ENCODE measurements at regions not wholly inside any gene's neighbourhood (a gene's known extent, or its start where the extent isn't known, plus 50 kb on each side); places are given as distances from the start of the nearest gene placed in this dataset.
A peak's percentile ranks its signal among the peaks of the same experiment; 100 is the strongest.

DNA sequence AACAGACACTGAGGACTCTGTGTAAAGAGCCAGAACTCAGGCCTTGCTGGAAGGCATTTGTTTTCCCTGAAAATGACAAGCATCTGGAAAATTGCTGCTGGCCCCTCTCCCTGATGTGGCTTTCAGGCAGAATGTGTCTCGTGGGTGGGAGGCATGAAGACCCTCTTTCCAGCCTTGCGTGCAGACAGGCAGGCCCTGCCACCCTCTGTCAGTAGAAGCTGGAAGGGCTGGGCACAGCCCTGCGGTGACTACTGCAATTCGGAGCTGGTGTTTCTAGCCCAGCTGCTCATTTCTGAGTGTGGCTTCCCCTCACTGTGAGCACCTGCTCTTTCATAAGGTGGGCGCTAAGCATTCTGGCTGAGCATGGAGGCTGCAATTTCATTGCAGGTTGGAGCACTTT, 349.9 kb downstream of the PTPRU start:
- intact Hi-C loops (cut with DNase I): no loop called here
- DNase-seq: peak in 1 of 42 donors; percentile 25

DNA sequence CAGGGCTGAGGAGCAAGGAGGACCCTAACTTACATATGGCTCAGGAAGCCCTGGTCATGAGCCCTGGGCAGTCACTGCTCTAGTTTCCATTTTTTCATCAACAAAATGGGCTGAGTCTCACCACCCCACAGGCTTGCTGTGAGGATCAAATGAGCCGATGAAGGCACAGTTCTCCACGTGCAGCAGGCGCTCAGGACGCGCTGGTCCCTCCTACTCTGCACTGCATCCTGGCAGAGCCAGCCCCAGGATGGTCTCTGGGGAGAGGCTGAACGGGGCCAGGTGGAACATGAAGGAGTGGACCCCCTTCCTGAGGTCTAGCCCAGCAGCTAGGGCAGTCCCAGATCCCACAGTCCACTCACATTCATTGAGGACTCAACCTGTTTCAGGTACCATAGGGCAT, 349.3 kb downstream of the PTPRU start:
- DNase-seq: no peak
- intact Hi-C loops (cut with DNase I): no loop called here

DNA sequence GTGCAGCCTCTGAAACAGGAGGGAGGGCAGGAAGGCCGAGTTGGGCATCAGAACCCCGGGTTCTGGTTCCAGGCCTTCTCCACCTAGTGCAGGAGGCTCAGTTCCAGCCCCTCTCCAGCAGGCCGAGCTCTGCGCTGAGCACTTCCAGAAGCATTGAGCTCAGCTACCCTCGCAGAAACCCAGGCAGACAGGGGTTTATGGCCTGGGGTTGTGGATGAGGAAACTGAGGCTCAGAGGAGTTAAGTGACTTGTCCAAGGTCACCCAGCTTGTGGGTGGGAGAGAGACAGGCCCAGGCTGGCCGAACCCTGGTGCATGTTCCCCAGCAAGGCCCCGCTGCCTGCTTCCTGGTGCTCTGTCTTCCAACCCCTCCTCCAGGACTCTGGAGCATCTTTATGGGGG, 348.9 kb downstream of the PTPRU start:
- no peak for DNase-seq
- intact Hi-C loops (cut with DNase I): no loop called here

DNA sequence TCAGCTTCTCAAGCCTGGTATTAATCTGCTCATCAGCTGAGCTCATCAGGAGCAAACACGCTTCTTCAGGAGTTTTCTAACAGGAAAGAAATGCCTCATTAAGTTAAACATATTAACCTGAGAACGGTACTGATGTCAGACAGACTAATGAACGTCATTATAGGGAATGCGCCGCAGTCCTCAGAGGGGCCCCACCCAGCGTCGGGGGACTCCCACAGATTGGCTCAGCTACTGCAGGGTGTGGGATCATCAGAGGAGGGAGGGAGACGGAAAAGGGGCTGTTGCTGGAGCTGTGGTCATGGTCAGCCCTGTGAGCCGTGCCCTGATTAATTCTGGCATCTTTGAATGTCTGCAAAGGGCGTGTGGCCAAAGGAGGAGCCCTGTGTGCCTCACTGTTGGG, 348.5 kb downstream of the PTPRU start:
- no peak for DNase-seq
- intact Hi-C loops (cut with DNase I): no loop called here

DNA sequence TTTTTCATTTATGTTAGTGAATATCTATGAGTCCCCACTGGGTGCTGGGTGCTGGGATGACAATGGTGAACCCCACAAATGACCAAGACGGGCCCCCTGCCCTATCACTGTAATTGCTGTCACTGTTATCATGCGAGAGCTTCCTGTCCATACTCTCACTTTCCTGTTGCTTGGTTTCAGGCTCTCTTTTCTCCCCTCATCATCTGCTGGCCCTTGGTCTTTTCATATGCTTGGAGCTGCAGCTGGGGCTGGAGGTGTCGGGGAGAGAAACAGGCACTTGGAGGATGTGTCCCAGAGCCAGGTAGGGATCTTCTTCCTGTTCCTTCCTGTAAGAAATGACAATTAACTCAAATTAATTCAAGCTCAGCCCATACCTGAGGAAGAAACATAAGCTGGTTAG, 348.0 kb downstream of the PTPRU start:
- no peak for DNase-seq
- intact Hi-C loops (cut with DNase I): no loop called here

DNA sequence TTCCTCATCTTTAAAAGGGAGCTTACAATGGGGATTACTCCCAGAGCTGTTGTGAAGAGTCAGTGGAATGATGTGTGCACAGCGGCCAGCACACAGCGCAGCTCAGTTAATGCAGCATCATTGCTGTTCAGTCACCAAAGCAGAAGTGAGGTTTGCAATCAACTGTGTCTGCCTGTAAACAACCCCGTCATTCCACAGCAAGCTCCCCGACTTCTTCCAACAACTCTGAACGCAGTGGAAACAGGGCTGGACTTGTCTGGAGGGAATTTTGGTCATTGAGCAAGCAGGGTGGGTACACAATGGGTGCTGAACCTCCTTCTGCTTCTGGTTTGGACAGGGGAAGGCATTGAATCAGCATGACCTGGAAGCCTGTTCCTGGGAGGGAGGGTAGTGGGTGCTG, 347.4 kb downstream of the PTPRU start:
- intact Hi-C loops (cut with DNase I): no loop called here
- DNase-seq: no peak

DNA sequence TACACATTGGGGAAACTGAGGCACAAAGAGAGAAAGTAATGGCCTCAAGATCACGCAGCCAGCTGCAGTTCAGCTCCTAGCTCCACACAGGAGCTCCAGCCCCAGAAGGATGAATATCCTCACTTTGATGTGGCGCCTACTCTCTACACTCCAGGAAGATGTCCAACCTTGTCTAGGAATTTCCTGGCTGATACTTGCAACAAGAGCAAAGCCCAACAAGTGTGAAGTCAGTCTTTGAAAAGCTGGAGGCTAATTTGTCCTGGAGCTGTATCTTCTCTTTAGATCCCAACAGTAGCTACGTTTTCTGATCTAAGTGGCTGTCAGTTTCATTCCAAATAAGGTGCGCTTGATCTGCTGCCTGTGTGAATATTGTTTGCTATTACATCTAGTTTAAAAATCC, 344.9 kb downstream of the PTPRU start:
- DNase-seq: no peak
- intact Hi-C loops (cut with DNase I): no loop called here

DNA sequence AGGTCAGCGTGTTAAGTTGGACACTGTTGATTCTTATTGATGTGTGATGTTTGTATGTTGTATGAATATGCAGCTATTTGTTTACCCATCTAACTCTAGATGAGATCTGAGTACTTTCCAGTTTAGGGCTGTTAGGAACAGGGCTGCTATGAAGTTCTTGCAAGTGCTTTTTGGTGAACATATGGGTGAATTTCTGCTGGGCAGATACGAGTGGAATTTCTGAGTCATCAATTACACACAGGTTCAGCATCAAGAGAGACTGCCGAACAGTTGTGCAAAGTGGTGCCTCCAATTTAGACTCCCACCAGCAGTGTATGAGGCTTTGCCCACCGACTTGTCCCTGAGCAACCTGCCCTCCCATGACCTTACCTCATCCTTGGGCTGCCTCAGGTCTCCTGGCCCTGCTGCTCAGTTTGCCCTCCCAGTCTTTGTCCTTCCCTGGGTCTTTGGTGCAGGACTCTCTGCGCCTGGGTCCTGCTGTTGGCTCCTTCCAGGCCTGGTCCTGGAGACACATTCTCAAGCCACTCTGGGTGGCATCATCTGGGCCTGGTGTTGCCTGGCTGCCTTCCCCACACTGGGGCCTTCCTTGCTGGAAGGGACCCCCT, 343.6 kb downstream of the PTPRU start:
- intact Hi-C loops (cut with DNase I): no loop called here

DNA sequence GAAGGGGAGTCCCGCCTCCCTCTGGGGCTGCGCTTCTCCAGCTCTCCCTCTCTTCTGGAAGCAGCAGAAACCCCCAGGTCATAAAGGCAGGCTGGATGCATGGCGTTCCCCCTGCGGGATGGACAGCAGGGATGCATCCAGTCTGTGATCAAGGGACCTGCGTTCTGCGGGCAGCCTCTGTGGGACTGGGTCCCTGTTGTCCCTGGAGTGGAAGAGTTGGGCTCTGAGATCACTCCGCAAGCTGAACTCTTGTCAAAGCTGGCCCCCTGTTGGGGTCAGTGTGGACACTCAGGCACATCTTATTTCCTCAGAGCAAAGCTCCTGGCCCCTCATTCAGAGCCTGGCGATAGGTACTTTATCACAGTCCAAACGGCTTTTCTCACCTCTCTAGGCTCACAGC, 341.2 kb downstream of the PTPRU start:
- no peak for DNase-seq

More for the DNA sequence above, 343.6 kb downstream of the PTPRU start:
- no peak for DNase-seq

DNA sequence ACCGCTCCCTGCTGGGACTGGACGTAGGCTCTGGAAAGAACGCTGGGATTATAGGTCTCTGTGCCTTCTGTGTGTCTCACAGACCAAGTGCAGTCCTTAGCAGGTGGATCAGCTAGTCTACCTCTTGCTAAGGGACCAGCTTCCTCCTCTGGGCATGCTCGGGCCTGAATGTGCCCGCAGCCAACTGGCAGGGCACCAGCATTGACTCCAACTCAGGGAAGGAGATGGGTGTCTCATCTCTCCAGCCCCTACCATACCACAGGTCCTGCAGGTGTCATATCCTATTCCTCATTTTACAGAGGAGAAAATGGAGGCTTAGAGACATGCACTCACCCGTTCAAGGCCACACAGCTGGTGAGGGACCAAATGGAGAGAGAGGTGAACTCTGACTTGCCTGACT, 340.2 kb downstream of the PTPRU start:
- DNase-seq: no peak
- intact Hi-C loops (cut with DNase I): no loop called here

More for the DNA sequence above, 341.2 kb downstream of the PTPRU start:
- intact Hi-C loops (cut with DNase I): no loop called here

DNA sequence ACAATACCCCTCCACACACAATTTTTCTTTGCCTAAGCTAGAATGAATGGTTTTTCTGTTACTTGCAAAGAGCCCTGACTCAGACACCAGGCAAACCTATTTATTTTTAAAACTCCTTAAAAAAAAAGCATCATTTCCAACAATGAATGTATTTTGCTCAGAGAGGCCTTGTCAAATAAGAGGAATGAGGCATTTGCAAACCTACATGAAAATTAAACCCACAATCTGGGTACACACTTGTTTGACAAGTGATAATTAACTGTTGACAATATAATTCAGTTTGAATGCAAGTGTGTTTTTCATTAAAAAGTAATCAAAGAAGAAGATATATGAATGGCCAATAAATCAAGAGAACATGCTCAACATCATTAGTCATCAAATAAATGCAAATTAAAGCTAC, 339.5 kb downstream of the PTPRU start:
- DNase-seq: no peak
- intact Hi-C loops (cut with DNase I): no loop called here

DNA sequence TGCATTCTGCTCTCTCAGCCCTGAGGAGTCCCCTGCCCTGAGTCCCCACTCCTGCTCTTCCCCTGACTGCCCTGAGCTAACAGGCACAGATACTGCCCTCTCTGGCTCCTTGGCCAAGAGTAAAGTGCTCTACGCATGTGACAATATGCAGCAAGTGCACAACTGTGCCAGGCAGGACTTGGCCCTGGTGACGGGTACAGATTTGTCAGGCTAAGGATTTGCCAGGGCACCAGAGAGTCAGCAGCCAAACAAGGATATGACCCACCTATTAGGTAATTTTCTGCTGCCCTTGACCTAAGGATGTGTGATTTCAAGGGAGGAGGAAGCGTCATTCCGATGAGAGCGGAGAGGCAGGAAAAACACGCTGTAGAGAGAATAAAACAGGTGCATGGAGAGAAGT, 339.0 kb downstream of the PTPRU start:
- no peak for DNase-seq
- intact Hi-C loops (cut with DNase I): no loop called here

DNA sequence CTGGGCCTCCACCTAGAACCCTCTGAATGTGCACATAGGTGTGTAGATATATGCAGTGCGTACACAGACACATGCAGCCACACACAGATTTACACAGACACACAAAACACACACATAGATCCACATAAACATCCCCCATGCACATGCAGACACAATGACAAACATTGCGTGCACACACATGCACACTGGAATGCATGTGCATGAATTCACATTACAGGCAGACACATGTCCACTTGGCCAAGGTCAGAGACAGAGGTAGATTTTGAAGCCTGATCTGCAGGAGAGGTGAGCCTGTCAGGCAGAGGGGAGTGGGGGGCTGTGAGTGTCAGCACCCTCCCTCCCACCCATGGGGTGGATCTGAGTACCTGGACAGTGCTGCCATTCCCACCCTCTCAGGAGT, 338.5 kb downstream of the PTPRU start:
- no peak for DNase-seq
- intact Hi-C loops (cut with DNase I): no loop called here

DNA sequence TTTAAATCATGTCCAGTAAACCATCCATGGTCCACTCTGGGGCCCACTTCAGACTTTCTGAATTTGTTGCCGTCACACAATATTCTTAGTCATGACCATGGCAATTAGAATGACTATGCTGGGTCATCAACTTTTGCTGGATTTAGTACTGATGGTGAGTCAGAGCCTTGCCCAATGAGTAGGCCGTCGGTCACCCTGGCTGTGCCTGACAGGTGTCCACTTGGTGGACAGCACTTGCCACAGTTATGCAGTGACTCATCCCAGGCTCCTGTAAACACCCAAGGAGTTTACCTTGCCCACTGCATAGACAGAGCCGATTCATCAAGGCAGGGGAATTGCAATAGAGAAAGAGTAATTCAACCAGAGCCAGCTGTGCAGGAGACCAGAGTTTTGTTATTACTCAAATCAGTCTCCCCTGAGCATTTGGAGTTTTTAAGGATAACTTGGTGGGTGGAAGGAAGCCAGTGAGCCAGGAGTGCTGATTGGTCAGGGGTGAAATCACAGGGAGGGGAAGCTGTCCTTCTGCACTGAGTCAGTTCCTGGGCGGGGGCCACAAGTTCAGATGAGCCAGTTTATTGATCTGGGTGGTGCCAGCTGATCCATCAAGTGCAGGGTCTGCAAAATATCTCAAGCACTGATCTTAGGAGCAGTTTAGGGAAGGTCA, 333.8 kb downstream of the PTPRU start:
- no peak for DNase-seq
- intact Hi-C loops (cut with DNase I): no loop called here

DNA sequence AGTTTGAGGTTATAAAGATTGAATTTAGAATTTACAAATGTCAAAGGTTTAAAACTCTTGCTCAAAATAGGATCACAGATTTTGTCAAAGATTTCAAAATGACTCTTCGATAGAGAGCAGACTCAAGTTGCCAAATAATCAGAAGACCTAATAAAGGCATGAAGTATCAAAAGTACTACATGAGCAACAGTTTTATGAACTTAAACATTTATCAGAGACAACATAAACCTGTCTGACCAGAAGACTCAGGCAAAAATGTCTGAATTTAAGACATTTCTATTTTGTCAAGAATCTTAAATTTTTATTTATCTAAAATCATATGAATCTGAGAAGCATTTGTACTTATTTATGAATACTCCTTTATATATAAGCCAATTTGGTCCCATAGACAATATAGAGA, 330.9 kb downstream of the PTPRU start:
- DNase-seq: no peak
- intact Hi-C loops (cut with DNase I): no loop called here

DNA sequence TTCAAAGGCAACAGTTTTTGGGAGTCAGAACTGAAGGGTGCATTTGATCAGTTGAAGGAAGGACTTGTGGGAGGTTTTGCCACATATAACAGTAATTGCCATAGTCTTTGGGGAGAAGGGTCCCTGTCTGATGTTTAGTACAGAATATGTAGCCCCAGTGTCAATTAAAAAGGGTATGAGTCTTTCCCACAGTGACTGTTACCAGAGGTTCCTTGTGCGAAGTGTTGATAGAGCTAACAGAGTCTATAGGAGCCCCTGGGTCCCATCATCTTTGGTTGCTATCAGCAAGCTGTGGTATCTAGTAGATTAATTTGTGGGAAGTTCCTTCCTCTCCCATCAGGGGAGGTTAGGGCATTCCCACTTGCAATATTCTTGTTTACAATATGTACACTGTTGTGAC, 329.2 kb downstream of the PTPRU start:
- no peak for DNase-seq
- intact Hi-C loops (cut with DNase I): no loop called here

DNA sequence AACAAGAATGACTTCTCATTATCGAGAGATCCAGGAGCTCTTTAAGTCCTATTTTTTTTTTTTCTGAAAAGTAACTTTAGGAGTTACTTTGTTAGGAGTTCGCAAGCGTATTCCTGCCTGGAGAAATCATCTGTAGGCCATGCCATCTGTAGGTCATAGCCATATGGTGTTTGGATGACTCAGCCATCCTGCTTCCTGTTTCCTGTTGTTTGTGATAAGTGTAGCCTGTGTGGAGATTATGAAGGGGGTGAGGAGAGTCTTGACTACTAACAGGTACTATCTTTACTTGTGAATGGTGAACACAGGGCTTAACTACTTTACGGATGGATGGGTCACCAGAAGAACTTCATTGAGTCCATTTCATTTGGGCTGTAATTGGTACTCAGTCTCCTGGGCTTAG, 327.2 kb downstream of the PTPRU start:
- intact Hi-C loops (cut with DNase I): no loop called here
- DNase-seq: no peak

DNA sequence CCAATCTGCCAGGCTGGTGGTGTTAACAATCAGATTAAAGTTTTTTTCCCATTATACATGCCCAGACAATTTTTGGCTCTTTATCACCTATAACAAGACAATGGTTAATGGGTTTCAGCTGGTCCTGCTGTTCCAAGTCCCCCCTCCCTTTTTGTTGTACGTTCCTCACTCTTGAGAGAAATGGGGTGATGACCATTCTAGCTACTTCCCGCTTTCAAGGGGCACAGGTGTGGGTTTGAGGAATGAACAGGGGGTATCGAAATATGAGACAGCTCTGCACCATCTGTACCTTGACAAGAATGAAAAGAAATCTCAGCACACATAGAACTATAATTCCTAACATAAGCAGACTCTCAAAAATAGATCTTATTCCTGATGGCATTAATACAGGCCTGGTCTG, 326.8 kb downstream of the PTPRU start:
- DNase-seq: no peak
- intact Hi-C loops (cut with DNase I): no loop called here

DNA sequence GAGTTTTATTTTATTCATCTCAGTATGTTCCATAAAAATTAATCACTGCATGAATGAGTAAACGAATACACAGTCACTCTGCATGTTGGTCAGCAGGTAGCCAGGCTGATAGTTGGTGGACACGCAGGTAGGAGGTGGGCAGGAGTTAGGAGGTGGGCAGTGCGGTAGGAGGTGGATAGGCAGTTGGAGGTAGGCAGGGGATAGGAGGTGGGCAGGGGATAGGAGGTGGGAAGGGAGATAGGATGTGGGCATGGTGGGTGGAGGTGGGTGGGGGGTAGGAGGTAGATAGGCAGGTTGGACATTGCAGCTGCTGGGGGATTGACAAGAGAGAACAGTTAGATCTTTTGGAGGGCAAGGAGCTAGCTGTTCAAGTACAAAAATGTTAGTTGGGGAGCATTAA, 322.7 kb downstream of the PTPRU start:
- DNase-seq: no peak
- intact Hi-C loops (cut with DNase I): loop anchor here (10.0 kb wide), 1 partner anchor 1096 kb away; no protein-coding TSS in a partner anchor

DNA sequence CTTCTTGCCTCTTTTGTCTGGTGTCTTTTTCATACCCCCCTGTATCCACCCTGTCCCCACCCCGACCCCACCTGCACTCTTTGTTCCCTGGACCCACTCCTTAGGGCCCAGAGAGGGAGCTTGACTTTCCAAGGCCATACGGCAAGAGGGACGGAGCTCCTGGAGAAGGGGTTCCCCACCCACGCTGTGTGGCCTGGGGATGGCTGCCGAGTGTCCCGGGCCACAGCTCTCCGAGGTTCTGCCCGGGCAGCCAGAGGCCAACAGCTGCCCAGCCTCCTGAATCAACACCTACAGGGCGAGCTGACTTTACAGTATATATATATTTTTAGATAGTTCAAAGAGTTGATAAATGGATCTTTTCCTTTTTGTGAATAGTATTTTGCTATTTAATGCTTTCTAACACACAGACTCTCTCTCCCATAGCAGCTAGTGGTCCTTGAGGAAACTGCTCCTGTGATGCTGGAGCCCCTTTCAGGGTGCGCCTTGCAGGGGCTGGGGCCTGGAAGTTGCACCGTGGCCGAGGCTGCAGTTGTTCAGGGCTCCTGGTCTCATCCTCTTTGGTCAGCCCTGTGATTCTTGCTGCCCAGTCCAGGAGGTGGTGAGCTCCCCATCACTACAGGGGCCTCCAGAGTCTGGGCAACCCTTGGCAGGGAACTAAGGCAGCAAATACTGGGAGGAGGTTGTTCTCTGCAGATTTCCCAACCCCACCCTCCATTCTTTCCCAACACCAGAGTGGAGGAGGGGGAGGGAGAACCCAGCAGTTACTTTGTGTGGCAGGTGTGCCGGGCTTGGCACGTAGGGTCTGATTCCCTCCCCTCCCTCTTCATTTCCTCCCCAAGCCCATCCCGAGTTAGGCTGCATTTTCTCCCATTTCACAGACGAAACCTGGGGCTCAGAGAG, 321.6 kb downstream of the PTPRU start:
- DNase-seq: peak in 1 of 42 donors; percentile 29
- intact Hi-C loops (cut with DNase I): loop anchor here (10.0 kb wide), 1 partner anchor 1097 kb away; no protein-coding TSS in a partner anchor

Measured in head of caudate nucleus (tissue), 42 donors.